VCaP (cell line): ENCODE measurements at regions not wholly inside any gene's neighbourhood (a gene's known extent, or its start where the extent isn't known, plus 50 kb on each side); places are given as distances from the start of the nearest gene placed in this dataset.
A peak's percentile ranks its signal among the peaks of the same experiment; 100 is the strongest.
"Not testable (repeated sequence)": the region's sequence is repeated elsewhere in the genome, so short reads cannot be mapped to it uniquely, and the experiment has no call there.

Experiments used
- H3K27ac ChIP-seq: fragments of 450-650 bp; 2 replicates; pipeline ENCODE4 v1.5.1; 2017
- TF ChIP-seq, protein P1 (sequence below): fragments of 450-650 bp; conservative IDR thresholded peaks from 2 replicates; pipeline ENCODE4 v1.5.1; 2017; ENCODE audit warnings: mild to moderate bottlenecking, moderate library complexity

DNA sequence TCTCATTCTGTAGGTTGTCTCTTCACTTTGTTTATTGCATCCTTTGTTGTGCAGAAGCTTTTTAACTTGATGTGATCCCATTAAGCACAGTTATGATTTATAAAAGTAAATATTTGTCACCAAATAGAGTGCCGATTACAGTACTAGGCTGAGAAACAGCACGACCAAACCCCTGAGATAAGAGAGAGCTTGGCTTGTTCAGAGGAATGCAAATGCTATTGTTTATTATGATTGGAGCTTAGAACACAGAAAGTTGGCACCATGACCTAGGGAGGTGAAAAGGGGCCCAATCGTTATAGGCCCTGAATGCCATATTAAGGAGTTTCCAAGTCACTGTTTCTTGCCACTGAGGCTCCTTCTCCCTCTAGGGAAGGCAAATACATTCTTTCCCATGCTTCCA is 214.9 kb downstream of the KITLG start:
- TF ChIP-seq, protein P1, sequence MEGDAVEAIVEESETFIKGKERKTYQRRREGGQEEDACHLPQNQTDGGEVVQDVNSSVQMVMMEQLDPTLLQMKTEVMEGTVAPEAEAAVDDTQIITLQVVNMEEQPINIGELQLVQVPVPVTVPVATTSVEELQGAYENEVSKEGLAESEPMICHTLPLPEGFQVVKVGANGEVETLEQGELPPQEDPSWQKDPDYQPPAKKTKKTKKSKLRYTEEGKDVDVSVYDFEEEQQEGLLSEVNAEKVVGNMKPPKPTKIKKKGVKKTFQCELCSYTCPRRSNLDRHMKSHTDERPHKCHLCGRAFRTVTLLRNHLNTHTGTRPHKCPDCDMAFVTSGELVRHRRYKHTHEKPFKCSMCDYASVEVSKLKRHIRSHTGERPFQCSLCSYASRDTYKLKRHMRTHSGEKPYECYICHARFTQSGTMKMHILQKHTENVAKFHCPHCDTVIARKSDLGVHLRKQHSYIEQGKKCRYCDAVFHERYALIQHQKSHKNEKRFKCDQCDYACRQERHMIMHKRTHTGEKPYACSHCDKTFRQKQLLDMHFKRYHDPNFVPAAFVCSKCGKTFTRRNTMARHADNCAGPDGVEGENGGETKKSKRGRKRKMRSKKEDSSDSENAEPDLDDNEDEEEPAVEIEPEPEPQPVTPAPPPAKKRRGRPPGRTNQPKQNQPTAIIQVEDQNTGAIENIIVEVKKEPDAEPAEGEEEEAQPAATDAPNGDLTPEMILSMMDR: no peak
- H3K27ac ChIP-seq: peak overlapping the region; percentile 16; the same call in 1 of the 2 replicates

DNA sequence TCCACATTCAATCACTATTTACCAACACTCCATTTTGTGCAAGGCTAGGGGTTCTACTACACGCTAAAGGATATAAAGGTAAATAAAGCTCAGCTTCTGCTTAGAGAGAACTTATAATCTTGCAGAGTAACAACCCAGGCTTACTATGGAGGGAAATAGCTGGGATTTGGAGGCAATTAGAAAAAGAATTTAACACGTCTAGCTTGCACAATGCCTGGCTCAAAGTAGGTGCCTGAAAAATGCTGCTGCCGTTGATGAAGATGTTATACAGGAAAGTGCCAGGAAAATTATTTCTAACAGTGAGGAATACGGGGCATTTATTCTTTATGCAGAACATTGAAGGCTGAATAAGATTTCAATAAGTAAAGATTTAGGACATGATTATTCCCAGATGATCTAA is 214.2 kb downstream of the KITLG start:
- TF ChIP-seq, protein P1: no peak
- H3K27ac ChIP-seq: no peak overlapping the region

DNA sequence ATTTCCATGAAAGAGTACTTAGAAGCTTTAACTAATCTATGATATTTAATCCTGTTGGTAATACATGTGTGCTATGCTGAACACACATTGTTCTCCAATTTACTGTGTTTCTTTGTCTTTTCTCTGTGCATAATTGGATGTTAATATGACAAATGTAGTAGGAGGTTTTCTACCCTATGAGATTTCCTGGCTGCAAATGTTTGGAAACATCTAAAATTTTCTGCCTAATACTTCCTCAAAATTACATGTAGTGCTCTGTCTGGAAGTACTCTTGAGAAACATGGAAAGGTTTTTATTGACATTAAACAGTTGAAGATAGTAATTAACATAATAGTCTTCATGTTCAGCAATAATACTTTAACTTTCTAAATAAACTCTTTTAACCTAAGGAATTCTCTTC is 213.0 kb downstream of the KITLG start:
- no peak overlapping the region for H3K27ac ChIP-seq
- TF ChIP-seq, protein P1: no peak

DNA sequence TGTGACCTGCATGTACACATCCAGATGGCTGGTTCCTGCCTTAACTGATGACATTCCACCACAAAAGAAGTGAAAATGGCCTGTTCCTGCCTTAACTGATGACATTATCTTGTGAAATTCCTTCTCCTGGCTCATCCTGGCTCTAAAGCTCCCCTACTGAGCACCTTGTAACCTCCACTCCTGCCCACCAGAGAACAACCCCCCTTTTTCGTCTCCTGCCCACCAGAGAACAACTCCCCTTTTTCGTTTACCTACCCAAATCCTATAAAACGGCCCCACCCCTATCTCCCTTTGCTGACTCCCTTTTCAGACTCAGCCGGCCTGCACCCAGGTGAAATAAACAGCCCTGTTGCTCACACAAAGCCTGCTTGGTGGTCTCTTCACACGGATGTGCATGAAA is 212.2 kb downstream of the KITLG start:
- not testable (repeated sequence) for H3K27ac ChIP-seq

DNA sequence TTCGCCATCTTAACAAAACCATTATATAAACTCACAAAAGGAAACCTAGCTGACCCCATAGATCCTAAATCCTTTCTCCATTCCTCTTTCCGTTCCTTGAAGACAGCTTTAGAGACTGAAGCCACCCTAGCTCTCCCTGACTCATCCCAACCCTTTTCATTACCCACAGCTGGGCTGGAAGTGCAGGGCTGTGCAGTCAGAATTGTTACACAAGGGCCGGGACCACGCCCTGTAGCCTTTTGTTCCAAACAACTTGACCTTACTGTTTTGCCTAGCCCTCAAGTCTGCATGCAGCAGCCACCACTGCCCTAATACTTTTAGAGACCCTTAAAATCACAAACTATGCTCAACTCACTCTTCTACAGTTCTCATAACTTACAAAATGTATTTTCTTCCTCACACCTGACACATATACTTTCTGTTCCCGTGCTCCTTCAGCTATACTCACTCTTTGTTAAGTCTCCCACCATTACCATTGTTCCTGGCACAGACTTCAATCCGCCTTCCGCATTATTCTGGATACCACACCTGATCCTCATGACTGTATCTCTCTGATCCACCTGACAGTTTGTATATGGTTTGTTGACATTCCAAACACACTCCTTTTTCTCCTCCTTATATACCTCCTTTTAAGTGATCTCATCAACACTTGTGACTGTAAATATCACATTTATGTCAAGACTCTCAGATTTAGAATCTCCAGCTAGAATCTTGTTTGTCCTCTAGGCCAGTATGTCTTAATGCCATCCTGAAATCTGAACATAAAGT is 208.7 kb downstream of the KITLG start:
- TF ChIP-seq, protein P1: no peak
- H3K27ac ChIP-seq: no peak overlapping the region

DNA sequence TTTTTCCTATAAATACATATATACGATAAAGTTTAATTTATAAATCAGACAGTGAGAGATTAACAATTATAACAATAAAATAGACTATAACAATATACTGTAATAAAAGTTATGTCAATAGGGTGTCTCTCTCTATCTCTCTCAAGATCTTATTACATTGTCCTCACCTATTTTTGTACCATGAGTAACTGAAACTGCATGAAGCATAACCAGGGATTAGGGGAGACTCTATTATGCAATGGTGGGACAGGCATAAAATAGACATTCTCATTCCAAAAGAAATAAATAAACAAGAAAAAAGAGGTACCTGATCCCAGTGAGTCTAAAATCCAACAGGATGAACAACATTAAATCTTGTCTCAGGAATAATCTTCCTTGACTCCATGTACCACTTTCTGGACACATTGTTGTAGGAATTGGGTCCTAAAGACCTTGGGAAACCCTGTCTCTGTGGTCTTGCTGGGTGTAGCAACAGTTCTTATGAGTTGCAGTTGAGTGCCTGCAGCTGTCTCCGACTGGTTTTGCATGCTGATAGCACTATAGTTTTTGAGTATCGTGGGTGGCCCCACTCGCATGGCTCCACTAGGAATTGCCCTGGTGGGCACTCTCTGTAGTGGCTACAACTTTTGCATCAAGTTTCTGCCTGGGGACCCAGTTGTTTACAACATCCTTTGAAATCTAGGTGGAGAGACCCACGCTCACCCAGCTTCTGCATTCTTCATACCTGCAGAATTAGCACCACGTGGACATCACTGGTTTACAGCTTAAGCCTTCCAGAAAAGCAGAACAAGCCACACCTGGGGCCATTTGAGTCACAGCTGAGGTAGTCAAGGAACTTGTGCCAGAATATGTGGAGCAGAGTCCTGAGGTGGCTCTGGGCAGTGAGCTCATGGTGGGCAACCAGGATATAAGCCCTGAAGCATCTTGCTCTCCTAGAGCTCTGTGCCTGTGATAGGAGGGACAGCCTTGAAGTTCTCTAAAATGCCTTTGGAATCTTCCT is 204.7 kb downstream of the KITLG start:
- no peak overlapping the region for H3K27ac ChIP-seq
- TF ChIP-seq, protein P1: no peak

DNA sequence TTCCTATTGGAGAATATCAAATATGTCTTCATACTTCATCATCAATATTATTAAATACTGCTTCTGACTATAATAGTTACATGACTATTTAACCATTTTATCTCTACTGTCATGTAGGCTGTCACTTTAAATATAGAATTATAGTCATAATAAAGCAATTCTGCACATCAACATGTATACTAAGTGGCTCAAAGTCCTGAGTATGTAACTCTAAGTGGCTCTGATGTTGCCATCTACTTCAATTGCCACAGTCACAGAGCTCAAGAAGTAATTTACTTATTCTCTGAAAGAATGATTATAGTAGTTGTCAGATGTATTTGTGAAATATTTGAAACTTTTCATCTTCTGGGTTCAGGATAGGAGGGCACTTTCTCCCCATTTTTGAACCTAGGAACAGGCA is 202.3 kb downstream of the KITLG start:
- TF ChIP-seq, protein P1: no peak
- H3K27ac ChIP-seq: no peak overlapping the region
